GM10266 (cell line): ENCODE measurements at regions not wholly inside any gene's neighbourhood (a gene's known extent, or its start where the extent isn't known, plus 50 kb on each side); places are given as distances from the start of the nearest gene placed in this dataset.
"Not testable (repeated sequence)": the region's sequence is repeated elsewhere in the genome, so short reads cannot be mapped to it uniquely, and the experiment has no call there.

Source experiments
- DNase-seq: peaks from one replicate; pipeline ENCODE4 v3.0.0; 2012; ENCODE audit errors: extremely low spot score
- CTCF ChIP-seq: IDR thresholded peaks from 2 replicates; pipeline ENCODE4 v1.5.1; 2012; ENCODE audit warnings: mild to moderate bottlenecking, low read depth; ENCODE audit not compliant: control insufficient read depth, insufficient read depth; ENCODE audit errors: missing control alignments

GRCh38 chr12:65740873-65741600, 83.2 kb upstream of the HMGA2 start:
- TF ChIP-seq CTCF: no peak
- peak; percentile 94 for DNase-seq

GRCh38 chr12:65741656-65742017, 82.6 kb upstream of the HMGA2 start:
- no peak for TF ChIP-seq CTCF
- peak; percentile 76 for DNase-seq

- peak; percentile 84 for DNase-seq
- TF ChIP-seq CTCF: no peak
Measured at GRCh38 chr12:65742018-65743010, 82.0 kb upstream of the HMGA2 start.

- not testable (repeated sequence) for DNase-seq
Measured at GRCh38 chr12:65744236-65744840, 79.9 kb upstream of the HMGA2 start.

- no peak for TF ChIP-seq CTCF
- DNase-seq: no peak
Measured at GRCh38 chr12:65747338-65747737, 76.9 kb upstream of the HMGA2 start.

- no peak for TF ChIP-seq CTCF
- no peak for DNase-seq
Measured at GRCh38 chr12:65748332-65748731, 76.0 kb upstream of the HMGA2 start.

GRCh38 chr12:65754290-65754689, 70.0 kb upstream of the HMGA2 start:
- no peak for TF ChIP-seq CTCF
- no peak for DNase-seq
